GM12891 (cell line): ENCODE measurements at regions not wholly inside any gene's neighbourhood (a gene's known extent, or its start where the extent isn't known, plus 50 kb on each side); places are given as distances from the start of the nearest gene placed in this dataset.

ENCODE experiments used
- DNase-seq: peaks from one replicate; pipeline ENCODE4 v3.0.0; 2011; ENCODE audit warnings: low spot score; ENCODE audit not compliant: insufficient read length
- FAIRE-seq: peaks from 2 replicates; lab custom pipeline; 2011; peaks lifted over from hg19 to GRCh38; lab: Jason Lieb, UNC
- PAX5 ChIP-seq: IDR thresholded peaks from 2 replicates; pipeline ENCODE4 v1.6.1; 2011; ENCODE audit warnings: low read length, moderate library complexity, mild to moderate bottlenecking; ENCODE audit not compliant: insufficient read depth, severe bottlenecking
- POLR2A ChIP-seq: IDR thresholded peaks from 2 replicates; pipeline ENCODE4 v1.6.1; 2011; ENCODE audit warnings: low read depth, low read length, control low read depth
- POLR2AphosphoS5 ChIP-seq: IDR thresholded peaks from 2 replicates; pipeline ENCODE4 v1.6.1; 2011; ENCODE audit warnings: low read depth, low read length, control low read depth
- POU2F2 ChIP-seq: IDR thresholded peaks from 2 replicates; pipeline ENCODE4 v1.6.1; 2011; ENCODE audit warnings: low read depth, mild to moderate bottlenecking, control low read depth, low read length, moderate library complexity
- SPI1 ChIP-seq: IDR thresholded peaks from 2 replicates; pipeline ENCODE4 v1.6.1; 2011; ENCODE audit warnings: low read depth, low read length, control low read depth
- TAF1 ChIP-seq: IDR thresholded peaks from 2 replicates; pipeline ENCODE4 v1.6.1; 2011; ENCODE audit warnings: low read depth, low read length, control low read depth

- DNase-seq (no peak), FAIRE-seq (no peak)
- no peak for TF ChIP-seq TAF1
- no peak for TF ChIP-seq POLR2A
- no peak for TF ChIP-seq POLR2AphosphoS5
Observed at GRCh38 chr5:108437425-108437824, 55.5 kb upstream of the FBXL17 start.

- DNase-seq (no peak), FAIRE-seq (no peak)
- TF ChIP-seq TAF1: no peak
- TF ChIP-seq POU2F2: no peak
- TF ChIP-seq POLR2AphosphoS5: no peak
- no peak for TF ChIP-seq SPI1
- no peak for TF ChIP-seq POLR2A
- no peak for TF ChIP-seq PAX5
Observed at GRCh38 chr5:108436696-108437095, 54.8 kb upstream of the FBXL17 start.

- DNase-seq: no peak
- no peak for FAIRE-seq
- no peak for TF ChIP-seq SPI1
- no peak for TF ChIP-seq POLR2A
- no peak for TF ChIP-seq POU2F2
- TF ChIP-seq POLR2AphosphoS5: no peak
Observed at GRCh38 chr5:108433600-108433999, 51.7 kb upstream of the FBXL17 start.

GRCh38 chr5:108432024-108432423 is 50.1 kb upstream of the FBXL17 start:
- no peak for DNase-seq
- no peak for FAIRE-seq
- TF ChIP-seq TAF1 (no peak), POLR2A (no peak), POLR2AphosphoS5 (no peak), SPI1 (no peak)
